Neuronal stem cell (in vitro differentiated cells): ENCODE measurements at regions not wholly inside any gene's neighbourhood (a gene's known extent, or its start where the extent isn't known, plus 50 kb on each side); places are given as distances from the start of the nearest gene placed in this dataset.
A peak's percentile ranks its signal among the peaks of the same experiment; 100 is the strongest.

Experiments used
- DNase-seq: peaks from one replicate; pipeline ENCODE4 v3.0.0-alpha.2; 2013; ENCODE audit warnings: low spot score
- H2AFZ ChIP-seq: one replicate; pipeline ENCODE4 v1.6.1; 2013; ENCODE audit warnings: mild to moderate bottlenecking, low read length, inconsistent platforms
- H2AK5ac ChIP-seq: 2 replicates; pipeline ENCODE4 v1.6.1; 2013; ENCODE audit warnings: low read depth, mild to moderate bottlenecking, inconsistent platforms, low read length, moderate library complexity, mixed read lengths
- H2BK120ac ChIP-seq: 2 replicates; pipeline ENCODE4 v1.6.1; 2013; ENCODE audit warnings: low read depth, mild to moderate bottlenecking, inconsistent platforms, low read length, moderate library complexity, mixed read lengths
- H2BK12ac ChIP-seq: one replicate; pipeline ENCODE4 v1.6.1; 2013; ENCODE audit warnings: low read length, inconsistent platforms
- H2BK15ac ChIP-seq: 2 replicates; pipeline ENCODE4 v1.6.1; 2013; ENCODE audit warnings: mild to moderate bottlenecking, low read length, inconsistent platforms, mixed read lengths
- H2BK5ac ChIP-seq: one replicate; pipeline ENCODE4 v1.6.1; 2013; ENCODE audit warnings: inconsistent platforms, mild to moderate bottlenecking, low read length, moderate library complexity
- H3K14ac ChIP-seq: one replicate; pipeline ENCODE4 v1.6.1; 2013; ENCODE audit warnings: low read length, inconsistent platforms
- H3K18ac ChIP-seq: 2 replicates; pipeline ENCODE4 v1.6.1; 2013; ENCODE audit warnings: low read length, inconsistent platforms
- H3K23ac ChIP-seq: 2 replicates; pipeline ENCODE4 v1.6.1; 2013; ENCODE audit warnings: low read depth, mild to moderate bottlenecking, mixed read lengths, low read length, inconsistent platforms; ENCODE audit not compliant: poor library complexity
- H3K27ac ChIP-seq: replicated peaks from 3 replicates; pipeline ENCODE4 v1.5.1; 2013; ENCODE audit warnings: low read length, inconsistent platforms
- H3K27me3 ChIP-seq, 3 experiments: 2 replicates each; pipeline ENCODE4 v1.6.1; 2013; ENCODE audit warnings: low read length in 3 of 3, mild to moderate bottlenecking in 2 of 3, inconsistent platforms in 1 of 3, low read depth in 1 of 3, mixed read lengths in 1 of 3, moderate library complexity in 1 of 3; ENCODE audit not compliant: control insufficient read depth in 3 of 3, insufficient read depth in 3 of 3
- H3K36me3 ChIP-seq, 2 donors: replicated peaks in 1 of 2; 2 replicates each; pipeline ENCODE4 v1.6.1; 2013; ENCODE audit warnings: low read length in 2 of 2; ENCODE audit not compliant: control insufficient read depth in 2 of 2, insufficient read depth in 2 of 2
- H3K4ac ChIP-seq: 2 replicates; pipeline ENCODE4 v1.6.1; 2013; ENCODE audit warnings: inconsistent platforms, mild to moderate bottlenecking, low read length, moderate library complexity
- H3K4me1 ChIP-seq, 2 donors: 1 replicate in 1 of 2; 2 replicates in 1 of 2; pipeline ENCODE4 v1.6.1; 2013; ENCODE audit warnings: low read length in 2 of 2, low read depth in 1 of 2; ENCODE audit not compliant: control insufficient read depth in 2 of 2, insufficient read depth in 1 of 2
- H3K4me2 ChIP-seq: one replicate; pipeline ENCODE4 v1.6.1; 2013; ENCODE audit warnings: mild to moderate bottlenecking, low read length, inconsistent platforms; ENCODE audit not compliant: insufficient read depth, poor library complexity, severe bottlenecking
- H3K4me3 ChIP-seq, 2 donors: 2 replicates each; pipeline ENCODE4 v1.5.1; 2013; ENCODE audit warnings: low read length in 2 of 2, mild to moderate bottlenecking in 2 of 2, inconsistent platforms in 1 of 2, moderate library complexity in 1 of 2
- H3K79me1 ChIP-seq: one replicate; pipeline ENCODE4 v1.6.1; 2013; ENCODE audit warnings: low read depth, mild to moderate bottlenecking, inconsistent platforms, low read length, moderate library complexity
- H3K9ac ChIP-seq: one replicate; pipeline ENCODE4 v1.6.1; 2013; ENCODE audit warnings: mild to moderate bottlenecking, low read depth, low read length, inconsistent platforms; ENCODE audit not compliant: poor library complexity
- H3K9me3 ChIP-seq, 2 donors: replicated peaks in 1 of 2; 2 replicates each; pipeline versions ENCODE3 to v1.6.1; 2013; ENCODE audit warnings: low read length in 2 of 2, mild to moderate bottlenecking in 2 of 2, inconsistent platforms in 1 of 2, low read depth in 1 of 2, mixed read lengths in 1 of 2, moderate library complexity in 1 of 2; ENCODE audit not compliant: control insufficient read depth in 2 of 2, insufficient read depth in 1 of 2
- H4K8ac ChIP-seq: one replicate; pipeline ENCODE4 v1.6.1; 2013; ENCODE audit warnings: low read depth, mild to moderate bottlenecking, inconsistent platforms, low read length, moderate library complexity
- H4K91ac ChIP-seq: one replicate; pipeline ENCODE4 v1.6.1; 2013; ENCODE audit warnings: low read length, low read depth, mild to moderate bottlenecking, inconsistent platforms; ENCODE audit not compliant: poor library complexity
- WGBS, 2 donors: extraction: QIAGEN DNeasy Blood & Tissue Kit; methylation state at CpG; one replicate each; pipeline ENCODE4 v1.1.7; 2013; ENCODE audit warnings: missing lambda C conversion rate in 2 of 2, mixed read lengths in 1 of 2; ENCODE audit not compliant: insufficient read length in 2 of 2, insufficient replicate concordance in 1 of 2; ENCODE audit errors: extremely low coverage in 2 of 2; 5-methylcytosine and 5-hydroxymethylcytosine counted together

GRCh38 chr7:52980129-52980528, 55.3 kb upstream of the POM121L12 start:
- H2BK120ac ChIP-seq: no peak overlapping the region
- no peak overlapping the region for H3K4me2 ChIP-seq
- no peak overlapping the region for H4K91ac ChIP-seq
- no peak overlapping the region for H3K23ac ChIP-seq
- H3K9ac ChIP-seq: no peak overlapping the region
- no peak overlapping the region for H3K27ac ChIP-seq
- no peak overlapping the region for H4K8ac ChIP-seq
- H3K9me3 ChIP-seq: peaks cover under 1% of the 10 kb centered on the region in 2 donors
- H2BK5ac ChIP-seq: no peak overlapping the region
- H2AK5ac ChIP-seq: no peak overlapping the region
- H3K79me1 ChIP-seq: no peaks in the 10 kb centered on the region
- H3K4ac ChIP-seq: no peak overlapping the region
- H3K4me3 ChIP-seq: no peak overlapping the region
- H2BK15ac ChIP-seq: no peak overlapping the region
- H3K36me3 ChIP-seq: no peaks in the 10 kb centered on the region
- H3K27me3 ChIP-seq: no peaks in the 10 kb centered on the region
- no peak for DNase-seq
- H2AFZ ChIP-seq: peak overlapping the region; percentile 51
- peaks cover 0 to 6% of the 10 kb centered on the region in 2 donors for H3K4me1 ChIP-seq
- no peak overlapping the region for H2BK12ac ChIP-seq
- H3K14ac ChIP-seq: no peak overlapping the region
- H3K18ac ChIP-seq: no peak overlapping the region

- no peak for DNase-seq
- Histone ChIP-seq H3K9ac (no peak overlapping the region), H3K36me3 (no peaks in the 10 kb centered on the region), H3K4me3 (no peak overlapping the region), H3K4ac (no peak overlapping the region), H2BK5ac (no peak overlapping the region), H2BK12ac (no peak overlapping the region), H3K27ac (no peak overlapping the region), H3K9me3 (no peaks in the 10 kb centered on the region), H3K14ac (no peak overlapping the region), H3K4me1 (no peaks in the 10 kb centered on the region), H2BK15ac (no peak overlapping the region), H2AK5ac (no peak overlapping the region), H4K8ac (no peak overlapping the region), H2AFZ (no peak overlapping the region), H3K79me1 (no peaks in the 10 kb centered on the region), H3K4me2 (no peak overlapping the region), H2BK120ac (no peak overlapping the region), H3K27me3 (no peaks in the 10 kb centered on the region), H3K18ac (no peak overlapping the region), H3K23ac (no peak overlapping the region), H4K91ac (no peak overlapping the region)
Observed at GRCh38 chr7:52973126-52973525, 62.3 kb upstream of the POM121L12 start.

GRCh38 chr7:52962402-52963076, 72.9 kb upstream of the POM121L12 start:
- H3K14ac ChIP-seq: no peak overlapping the region
- no peaks in the 10 kb centered on the region for H3K79me1 ChIP-seq
- H2BK12ac ChIP-seq: no peak overlapping the region
- no peak overlapping the region for H2AFZ ChIP-seq
- no peak overlapping the region for H3K23ac ChIP-seq
- H3K27ac ChIP-seq: no peak overlapping the region
- H3K36me3 ChIP-seq: no peaks in the 10 kb centered on the region
- no peak overlapping the region for H3K4ac ChIP-seq
- no peak overlapping the region for H4K91ac ChIP-seq
- DNase-seq: no peak
- H2AK5ac ChIP-seq: no peak overlapping the region
- peaks cover 0 to 4% of the 10 kb centered on the region in 2 donors for H3K9me3 ChIP-seq
- H3K4me1 ChIP-seq: peaks cover 0 to 7% of the 10 kb centered on the region in 2 donors
- H3K4me2 ChIP-seq: no peak overlapping the region
- H3K27me3 ChIP-seq: no peaks in the 10 kb centered on the region
- no peak overlapping the region for H2BK120ac ChIP-seq
- no peak overlapping the region for H2BK5ac ChIP-seq
- H4K8ac ChIP-seq: no peak overlapping the region
- no peak overlapping the region for H3K18ac ChIP-seq
- H3K4me3 ChIP-seq: no peak overlapping the region
- H3K9ac ChIP-seq: no peak overlapping the region
- H2BK15ac ChIP-seq: no peak overlapping the region
- WGBS, 2 donors: no CpG with 5 or more reads among the region's 7 CpGs

- no peak overlapping the region for H3K4ac ChIP-seq
- no peaks in the 10 kb centered on the region for H3K36me3 ChIP-seq
- no peak overlapping the region for H2BK120ac ChIP-seq
- no peak overlapping the region for H4K8ac ChIP-seq
- H3K79me1 ChIP-seq: no peaks in the 10 kb centered on the region
- peaks cover 0 to 7% of the 10 kb centered on the region in 2 donors for H3K4me1 ChIP-seq
- no peak overlapping the region for H3K18ac ChIP-seq
- no peak overlapping the region for H2BK12ac ChIP-seq
- H3K27ac ChIP-seq: no peak overlapping the region
- H2AK5ac ChIP-seq: no peak overlapping the region
- no peak overlapping the region for H3K4me2 ChIP-seq
- no peak overlapping the region for H3K14ac ChIP-seq
- H2AFZ ChIP-seq: no peak overlapping the region
- no peak overlapping the region for H3K4me3 ChIP-seq
- no CpG with 5 or more reads among the region's 1 CpG for WGBS, 2 donors
- H3K23ac ChIP-seq: no peak overlapping the region
- no peak overlapping the region for H2BK15ac ChIP-seq
- H4K91ac ChIP-seq: no peak overlapping the region
- H2BK5ac ChIP-seq: no peak overlapping the region
- H3K27me3 ChIP-seq: no peaks in the 10 kb centered on the region
- no peak overlapping the region for H3K9ac ChIP-seq
- H3K9me3 ChIP-seq: peaks cover 0 to 4% of the 10 kb centered on the region in 2 donors
- no peak for DNase-seq
Observed at GRCh38 chr7:52961084-52961483, 74.3 kb upstream of the POM121L12 start.
